ENCODE measurements at regions not wholly inside any gene's neighbourhood (a gene's known extent, or its start where the extent isn't known, plus 50 kb on each side); places are given as distances from the start of the nearest gene placed in this dataset.

GRCh38 chr14:83140756-83141155, 1607.1 kb upstream of the SEL1L start:
- no peak for TF ChIP-seq CTCF (IDR thresholded peaks at IDR 0.05; ENCODE audit: insufficient read depth, low read length, poor library complexity, severe bottlenecking)
- no peaks in the 10 kb centered on the region for H3K27me3 ChIP-seq (ENCODE audit: control insufficient read depth, insufficient read depth, low read length)
- DNase-seq (ENCODE audit: low read depth), result no peak
- no peak overlapping the region for H3K4me3 ChIP-seq (ENCODE audit: low read depth, low read length)
- no peaks in the 10 kb centered on the region for H3K36me3 ChIP-seq (ENCODE audit: control insufficient read depth, insufficient read depth, low read length)

GRCh38 chr14:83147006-83147405, 1613.4 kb upstream of the SEL1L start:
- TF ChIP-seq CTCF (IDR thresholded peaks at IDR 0.05; ENCODE audit: insufficient read depth, low read length, poor library complexity, severe bottlenecking), result no peak
- Histone ChIP-seq H3K36me3 (ENCODE audit: control insufficient read depth, insufficient read depth, low read length) (no peaks in the 10 kb centered on the region), H3K27me3 (ENCODE audit: control insufficient read depth, insufficient read depth, low read length) (no peaks in the 10 kb centered on the region), H3K4me3 (ENCODE audit: low read depth, low read length) (no peak overlapping the region)
- DNase-seq (ENCODE audit: low read depth), result no peak

GRCh38 chr14:83151571-83151970, 1617.9 kb upstream of the SEL1L start:
- no peak for TF ChIP-seq CTCF (IDR thresholded peaks at IDR 0.05; ENCODE audit: insufficient read depth, low read length, poor library complexity, severe bottlenecking)
- Histone ChIP-seq H3K4me3 (ENCODE audit: low read depth, low read length) (no peak overlapping the region), H3K36me3 (ENCODE audit: control insufficient read depth, insufficient read depth, low read length) (no peaks in the 10 kb centered on the region), H3K27me3 (ENCODE audit: control insufficient read depth, insufficient read depth, low read length) (no peaks in the 10 kb centered on the region)
- no peak for DNase-seq (ENCODE audit: low read depth)

GRCh38 chr14:83153081-83153480, 1619.4 kb upstream of the SEL1L start:
- H3K27me3 ChIP-seq (ENCODE audit: control insufficient read depth, insufficient read depth, low read length), result no peaks in the 10 kb centered on the region
- no peak for TF ChIP-seq CTCF (IDR thresholded peaks at IDR 0.05; ENCODE audit: insufficient read depth, low read length, poor library complexity, severe bottlenecking)
- no peaks in the 10 kb centered on the region for H3K36me3 ChIP-seq (ENCODE audit: control insufficient read depth, insufficient read depth, low read length)
- no peak for DNase-seq (ENCODE audit: low read depth)
- no peak overlapping the region for H3K4me3 ChIP-seq (ENCODE audit: low read depth, low read length)

- no peaks in the 10 kb centered on the region for H3K36me3 ChIP-seq (ENCODE audit: control insufficient read depth, insufficient read depth, low read length)
- no peaks in the 10 kb centered on the region for H3K27me3 ChIP-seq (ENCODE audit: control insufficient read depth, insufficient read depth, low read length)
- TF ChIP-seq CTCF (IDR thresholded peaks at IDR 0.05; ENCODE audit: insufficient read depth, low read length, poor library complexity, severe bottlenecking), result no peak
- no peak for DNase-seq (ENCODE audit: low read depth)
- H3K4me3 ChIP-seq (ENCODE audit: low read depth, low read length), result no peak overlapping the region
Measured at GRCh38 chr14:83162361-83162929, 1628.8 kb upstream of the SEL1L start.

- DNase-seq (ENCODE audit: low read depth), result no peak
- no peak overlapping the region for H3K4me3 ChIP-seq (ENCODE audit: low read depth, low read length)
- TF ChIP-seq CTCF (IDR thresholded peaks at IDR 0.05; ENCODE audit: insufficient read depth, low read length, poor library complexity, severe bottlenecking), result no peak
- no peaks in the 10 kb centered on the region for H3K27me3 ChIP-seq (ENCODE audit: control insufficient read depth, insufficient read depth, low read length)
- H3K36me3 ChIP-seq (ENCODE audit: control insufficient read depth, insufficient read depth, low read length), result no peaks in the 10 kb centered on the region
Measured at GRCh38 chr14:83163016-83163415, 1629.4 kb upstream of the SEL1L start.

Data from kidney epithelial cell (primary cell).